HG03565 (cell line): ENCODE measurements at regions not wholly inside any gene's neighbourhood (a gene's known extent, or its start where the extent isn't known, plus 50 kb on each side); places are given as distances from the start of the nearest gene placed in this dataset.
"Not testable (repeated sequence)": the region's sequence is repeated elsewhere in the genome, so short reads cannot be mapped to it uniquely, and the experiment has no call there.

ENCODE experiments used
- ATAC-seq: cut with Tn5 transposase; IDR thresholded peaks from one replicate; pipeline ENCODE4 v1.9.1; 2021; ENCODE audit warnings: mild to moderate bottlenecking, moderate library complexity; ENCODE audit not compliant: unreplicated experiment

DNA sequence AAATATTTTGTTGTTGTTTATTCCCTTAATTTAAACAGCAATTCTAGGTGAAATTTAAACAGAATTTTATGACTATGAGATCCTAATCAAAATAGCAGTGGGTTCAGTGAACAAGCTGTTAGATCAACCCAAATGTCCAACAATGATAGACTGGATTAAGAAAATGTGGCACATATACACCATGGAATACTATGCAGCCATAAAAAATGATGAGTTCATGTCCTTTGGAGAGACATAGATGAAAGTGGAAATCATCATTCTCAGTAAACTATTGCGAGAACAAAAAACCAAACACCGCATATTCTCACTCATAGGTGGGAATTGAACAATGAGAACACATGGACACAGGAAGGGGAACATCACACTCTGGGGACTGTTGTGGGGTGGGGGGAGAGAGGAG is 407.3 kb upstream of the ADAMTSL1 start:
- not testable (repeated sequence) for ATAC-seq

- no peak for ATAC-seq
These were observed 406.3 kb upstream of the ADAMTSL1 start for GRCh38 chr9:18067548-18068120.

- no peak for ATAC-seq
These were observed 405.1 kb upstream of the ADAMTSL1 start for GRCh38 chr9:18068900-18069299.

DNA sequence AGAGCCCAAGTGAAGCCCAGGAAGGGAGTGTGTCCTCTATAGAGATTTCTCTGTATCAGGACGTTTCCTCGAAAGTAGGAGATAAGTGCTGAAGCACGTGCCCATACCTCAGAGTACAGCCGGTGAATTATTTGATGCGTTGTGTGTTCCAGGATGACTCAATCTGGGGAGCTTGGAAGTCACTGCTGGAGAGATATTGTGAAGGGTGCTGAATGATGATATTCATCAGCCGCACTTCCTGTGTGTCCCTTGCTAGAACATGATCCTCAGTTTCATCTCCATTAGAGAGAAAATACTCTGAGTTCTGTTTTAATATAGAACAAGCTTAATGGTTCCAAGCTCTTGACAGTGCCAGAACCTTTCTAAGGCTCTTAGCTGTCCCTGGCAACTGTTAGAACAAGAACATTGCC is 402.3 kb upstream of the ADAMTSL1 start:
- no peak for ATAC-seq

DNA sequence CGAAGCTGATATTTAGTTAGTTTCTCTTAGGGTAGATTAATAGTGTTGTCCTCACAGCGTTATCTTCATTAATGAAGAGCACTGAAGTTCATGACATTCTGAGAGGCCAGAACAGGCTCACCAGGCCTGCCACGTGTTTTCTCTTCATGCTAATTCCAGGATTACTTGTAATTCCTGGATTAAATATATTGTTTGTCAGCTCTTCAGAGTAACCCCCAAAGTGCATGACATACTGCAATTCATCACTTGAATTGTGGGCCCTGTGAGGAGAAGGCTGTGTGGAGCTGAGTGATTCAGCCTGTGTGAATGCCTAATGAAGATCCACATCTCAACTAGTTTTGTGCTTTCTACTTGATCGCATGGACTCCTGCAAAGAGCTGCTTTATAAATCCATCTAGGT is 401.0 kb upstream of the ADAMTSL1 start:
- ATAC-seq = no peak

- ATAC-seq = no peak
These were observed 399.9 kb upstream of the ADAMTSL1 start for GRCh38 chr9:18074041-18074440.

GRCh38 chr9:18075253-18075952 is 398.6 kb upstream of the ADAMTSL1 start:
- no peak for ATAC-seq

DNA sequence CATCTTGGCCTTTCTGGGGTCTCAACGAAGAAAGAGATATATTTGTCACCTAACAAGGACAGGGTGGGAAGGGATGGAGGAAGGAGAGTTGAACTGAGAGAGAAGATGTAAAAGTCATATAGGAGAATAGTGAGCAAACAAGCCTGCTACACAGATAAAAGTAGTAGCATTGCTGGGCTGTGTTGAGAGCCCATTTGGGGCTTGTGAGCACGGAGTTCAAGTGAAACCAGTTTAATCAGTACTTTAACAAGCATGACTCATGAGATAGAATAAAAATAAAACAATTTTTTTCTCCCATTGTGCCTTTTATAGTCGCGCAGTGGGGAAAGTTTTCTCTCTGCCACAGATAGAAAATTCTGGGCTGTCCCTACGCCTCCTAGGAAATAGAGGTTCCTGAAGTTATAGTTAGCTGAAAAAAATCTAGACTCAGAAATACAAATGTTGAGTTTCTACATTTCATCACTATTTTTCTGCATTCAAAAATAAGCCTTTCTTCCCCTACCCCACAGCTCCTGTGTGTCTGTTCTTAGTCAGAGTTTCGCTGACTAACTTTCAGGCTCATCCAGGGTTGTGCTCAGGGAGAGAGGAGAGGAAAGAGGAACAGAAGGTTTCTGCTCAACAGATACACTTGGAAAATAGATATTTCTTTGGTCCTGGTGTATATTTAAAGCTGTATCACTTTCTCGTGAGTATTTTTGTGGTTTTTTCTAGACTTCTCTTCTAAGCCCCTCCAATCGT is 395.8 kb upstream of the ADAMTSL1 start:
- ATAC-seq = no peak

DNA sequence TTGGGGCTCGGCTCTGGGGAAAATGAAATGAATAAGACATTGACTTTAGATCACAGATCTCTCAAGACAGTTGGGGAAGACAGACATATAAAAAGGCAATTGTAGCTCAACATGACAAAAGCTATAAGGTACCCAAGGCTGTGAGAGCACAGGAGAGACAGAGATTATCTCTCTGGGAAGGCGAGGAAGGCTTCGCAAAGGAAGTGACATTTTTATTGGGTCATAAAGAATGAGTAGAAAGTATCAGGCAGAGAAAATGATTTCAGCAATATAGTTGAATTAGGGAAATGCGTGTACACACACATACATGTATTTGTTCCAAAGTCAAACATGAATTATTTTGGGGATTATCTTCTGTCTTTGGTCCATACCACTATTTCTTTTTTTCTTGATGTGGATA is 381.8 kb upstream of the ADAMTSL1 start:
- no peak for ATAC-seq

- ATAC-seq = no peak
These were observed 367.9 kb upstream of the ADAMTSL1 start for GRCh38 chr9:18106006-18106560.

DNA sequence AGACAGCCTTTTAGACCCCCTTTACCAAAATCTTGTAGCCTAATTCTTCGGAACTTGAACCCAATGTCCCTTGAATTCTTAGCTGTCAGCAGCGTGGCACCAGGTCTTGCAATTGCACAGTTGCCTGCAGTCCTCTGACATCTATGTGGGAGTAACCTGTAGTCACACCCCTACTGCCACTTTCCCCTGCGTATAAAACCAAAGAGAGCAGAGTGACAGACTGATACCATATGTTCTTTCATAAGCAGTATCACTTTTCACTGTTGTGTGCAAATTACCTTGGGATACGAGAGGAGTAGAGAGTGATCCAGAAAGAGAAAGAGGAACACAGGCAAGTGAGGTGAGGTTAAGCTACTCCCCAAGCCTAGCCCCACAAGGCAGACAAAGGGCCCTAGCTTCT is 364.3 kb upstream of the ADAMTSL1 start:
- ATAC-seq = no peak

GRCh38 chr9:18111146-18111545 is 362.8 kb upstream of the ADAMTSL1 start:
- ATAC-seq = no peak

- ATAC-seq = no peak
These were observed 359.1 kb upstream of the ADAMTSL1 start for GRCh38 chr9:18114559-18115475.

GRCh38 chr9:18118268-18118667 is 355.7 kb upstream of the ADAMTSL1 start:
- no peak for ATAC-seq

DNA sequence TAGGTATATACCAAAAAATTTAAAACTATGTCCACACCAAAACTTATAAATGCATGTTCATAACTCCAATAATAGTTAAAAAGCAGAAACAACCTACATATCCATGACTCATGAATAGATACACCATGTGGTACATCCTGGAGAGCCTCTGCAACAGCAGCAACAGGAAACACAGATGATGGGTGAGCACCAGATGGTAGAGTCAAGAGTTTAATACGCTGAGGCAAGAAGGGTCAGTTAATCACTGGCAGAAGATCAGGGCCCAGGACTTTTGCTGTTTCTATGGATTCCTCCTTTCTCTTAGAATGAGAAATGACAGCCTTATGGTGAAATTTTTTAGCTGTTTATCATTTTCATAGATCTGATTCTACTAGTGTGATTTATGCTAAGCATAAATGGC is 351.8 kb upstream of the ADAMTSL1 start:
- no peak for ATAC-seq

- no peak for ATAC-seq
These were observed 349.2 kb upstream of the ADAMTSL1 start for GRCh38 chr9:18124760-18125159.

GRCh38 chr9:18126831-18127498 is 347.0 kb upstream of the ADAMTSL1 start:
- no peak for ATAC-seq

DNA sequence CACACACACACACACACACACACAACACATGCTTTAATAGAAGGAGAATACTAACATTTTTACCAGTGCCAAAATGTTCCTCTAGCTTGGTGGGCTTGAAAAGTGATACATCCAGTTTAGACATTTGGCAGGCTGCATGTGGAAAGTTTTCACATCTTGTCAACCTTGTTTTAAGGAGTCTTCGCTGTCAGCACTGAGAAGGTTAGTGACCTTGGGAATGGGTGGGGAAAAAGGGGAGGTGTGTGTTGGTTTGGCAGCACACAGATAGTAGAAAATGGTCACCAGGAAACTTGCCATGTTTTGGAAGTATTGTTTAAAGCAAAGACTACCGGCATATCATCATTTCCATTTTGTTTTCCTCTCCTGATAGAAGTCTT is 346.5 kb upstream of the ADAMTSL1 start:
- no peak for ATAC-seq

DNA sequence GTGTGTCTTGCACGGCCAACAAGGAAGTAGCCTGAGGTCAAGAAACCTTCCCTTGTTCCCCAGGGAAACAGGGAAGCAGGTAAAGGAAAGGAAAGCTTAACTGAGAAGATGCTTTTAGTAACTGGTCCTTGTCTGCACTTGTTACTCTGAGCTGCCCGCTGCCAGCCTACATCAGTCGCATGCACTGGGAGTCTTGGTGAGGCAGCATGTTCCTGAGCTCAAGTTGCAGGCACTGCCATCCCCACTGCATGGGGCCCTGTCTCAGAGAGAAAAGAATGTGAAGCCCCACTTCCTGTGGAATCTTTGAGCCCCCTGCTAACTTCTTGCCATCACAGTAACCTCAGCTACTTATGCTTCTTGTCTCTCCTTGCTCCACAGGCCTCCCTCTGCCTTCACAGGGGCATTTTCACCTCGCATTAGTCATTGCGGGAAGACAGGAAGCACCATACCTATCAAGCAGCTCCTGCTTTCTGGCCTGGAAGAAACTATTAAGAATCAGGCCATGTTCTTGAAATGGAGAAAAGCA is 344.1 kb upstream of the ADAMTSL1 start:
- ATAC-seq = no peak

DNA sequence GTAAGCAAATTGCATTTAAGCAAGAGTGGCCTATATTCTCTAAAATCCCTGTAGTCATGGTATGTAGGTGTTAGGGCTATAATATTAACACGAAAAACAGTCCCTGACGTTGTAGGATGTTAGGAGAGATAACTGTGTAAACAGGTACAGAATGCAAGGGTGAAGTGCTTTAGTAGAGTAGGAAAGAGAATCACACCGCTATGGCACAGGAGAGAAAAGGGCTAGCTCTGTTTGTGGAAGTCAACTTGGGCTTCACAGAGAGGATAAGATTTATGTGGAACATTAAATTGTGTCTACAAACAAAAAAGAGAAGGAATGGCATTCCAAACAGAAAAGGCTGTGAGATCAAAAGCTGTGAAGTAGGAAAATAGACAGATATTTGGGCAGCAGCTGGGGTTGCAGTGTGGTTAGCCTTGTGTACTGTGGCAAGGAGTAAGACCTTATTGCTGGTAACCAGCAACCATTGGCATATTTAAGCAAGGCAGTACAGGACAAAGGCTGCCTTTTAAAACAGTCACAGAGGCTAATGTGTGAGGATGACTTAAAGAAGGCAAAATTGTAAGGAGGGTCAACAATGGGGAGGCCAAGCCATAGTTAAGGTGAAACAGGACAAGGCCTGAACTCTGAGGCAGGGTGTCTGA is 337.5 kb upstream of the ADAMTSL1 start:
- ATAC-seq = no peak
